GM18498 (cell line): ENCODE measurements at regions not wholly inside any gene's neighbourhood (a gene's known extent, or its start where the extent isn't known, plus 50 kb on each side); places are given as distances from the start of the nearest gene placed in this dataset.

Source experiments
- ATAC-seq: cut with Tn5 transposase; IDR thresholded peaks from one replicate; pipeline ENCODE4 v1.9.1; 2021; ENCODE audit warnings: mild to moderate bottlenecking, moderate library complexity; ENCODE audit not compliant: unreplicated experiment

- ATAC-seq, result no peak
These were observed 131.6 kb downstream of the AQP9 start for GRCh38 chr15:58269455-58270414.

- ATAC-seq, result no peak
These were observed 133.2 kb downstream of the AQP9 start for GRCh38 chr15:58271410-58271809.

GRCh38 chr15:58273104-58273503 lies 134.9 kb downstream of the AQP9 start:
- ATAC-seq, result no peak

- no peak for ATAC-seq
These were observed 136.7 kb downstream of the AQP9 start for GRCh38 chr15:58274885-58275284.

DNA sequence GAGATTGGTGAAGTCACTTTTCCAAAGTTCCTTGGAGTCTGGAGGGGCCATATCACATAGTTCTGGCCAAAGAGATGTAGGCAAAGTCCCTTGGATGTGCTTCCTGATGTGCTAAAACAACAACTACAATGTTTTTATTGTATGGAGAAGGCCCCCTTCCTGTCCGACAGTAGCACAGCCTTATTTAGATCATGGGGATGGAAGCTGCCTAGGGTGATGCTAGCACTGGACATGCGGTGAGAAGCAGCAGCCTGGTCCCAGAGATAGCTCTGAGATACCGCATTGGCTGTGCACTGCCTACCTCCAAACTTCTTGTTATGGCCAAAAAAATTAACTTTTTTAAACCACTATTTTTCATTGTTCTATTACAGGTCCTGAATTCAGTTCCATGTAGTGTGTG lies 137.6 kb downstream of the AQP9 start:
- no peak for ATAC-seq

GRCh38 chr15:58276924-58277323 lies 138.7 kb downstream of the AQP9 start:
- no peak for ATAC-seq

- no peak for ATAC-seq
These were observed 139.2 kb downstream of the AQP9 start for GRCh38 chr15:58277333-58277732.

DNA sequence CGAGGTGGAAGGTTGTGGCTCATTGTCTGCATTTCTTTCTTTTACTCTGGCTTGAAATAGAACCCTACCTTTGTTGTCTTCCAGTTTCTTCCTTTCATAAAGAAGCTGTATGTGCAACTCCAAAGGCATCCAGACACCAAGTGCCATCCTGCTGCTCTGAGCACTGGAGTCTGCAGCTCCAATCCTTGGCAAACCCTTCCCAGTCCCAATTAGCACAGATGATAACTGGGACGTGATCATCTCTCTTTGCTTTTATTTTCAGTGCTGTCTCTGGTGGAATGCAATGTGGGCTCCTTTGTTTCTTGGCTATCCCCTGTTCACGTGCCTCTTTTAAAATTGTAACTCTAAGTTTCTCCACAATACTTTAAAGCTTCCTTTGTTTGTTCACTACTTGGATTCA lies 140.9 kb downstream of the AQP9 start:
- no peak for ATAC-seq

GRCh38 chr15:58279654-58280053 lies 141.5 kb downstream of the AQP9 start:
- ATAC-seq, result no peak

- no peak for ATAC-seq
These were observed 144.0 kb downstream of the AQP9 start for GRCh38 chr15:58282060-58282708.

DNA sequence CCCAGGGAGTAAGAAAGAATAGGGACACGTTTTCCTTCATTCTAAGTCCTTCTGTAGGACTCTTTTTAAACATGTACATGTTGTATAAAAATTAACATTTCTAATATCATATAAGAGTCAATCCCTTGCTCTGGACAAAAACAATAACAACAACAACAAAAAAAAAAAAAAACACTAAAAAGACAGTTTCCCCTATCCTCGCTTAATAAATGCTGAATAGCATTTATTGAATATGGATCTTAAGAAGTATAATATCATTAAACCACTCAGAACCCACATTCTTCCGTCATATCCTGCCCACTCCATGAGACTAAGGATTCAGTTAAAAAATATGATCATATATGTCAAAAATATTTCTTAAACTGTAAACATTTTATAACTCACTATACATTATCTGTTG lies 145.1 kb downstream of the AQP9 start:
- ATAC-seq, result no peak

DNA sequence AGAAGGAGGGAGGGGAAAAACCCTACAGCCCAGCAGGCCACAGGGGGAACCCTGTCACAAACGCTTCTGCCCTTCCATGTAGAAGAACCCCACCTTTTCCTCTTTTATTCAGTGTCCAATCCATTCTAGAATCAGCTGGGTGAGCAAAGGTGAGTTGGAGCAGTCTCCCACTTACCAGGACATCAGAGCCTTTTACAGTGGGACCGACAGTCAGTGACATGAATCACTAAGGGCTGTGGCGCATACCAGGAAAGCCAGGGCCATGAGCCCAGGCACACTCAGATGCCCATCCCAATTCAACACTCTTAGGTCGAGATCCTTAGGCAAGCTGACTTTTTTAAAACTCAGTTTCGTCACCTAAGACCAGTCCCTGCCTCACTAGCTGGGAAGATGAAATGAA lies 146.1 kb downstream of the AQP9 start:
- no peak for ATAC-seq

DNA sequence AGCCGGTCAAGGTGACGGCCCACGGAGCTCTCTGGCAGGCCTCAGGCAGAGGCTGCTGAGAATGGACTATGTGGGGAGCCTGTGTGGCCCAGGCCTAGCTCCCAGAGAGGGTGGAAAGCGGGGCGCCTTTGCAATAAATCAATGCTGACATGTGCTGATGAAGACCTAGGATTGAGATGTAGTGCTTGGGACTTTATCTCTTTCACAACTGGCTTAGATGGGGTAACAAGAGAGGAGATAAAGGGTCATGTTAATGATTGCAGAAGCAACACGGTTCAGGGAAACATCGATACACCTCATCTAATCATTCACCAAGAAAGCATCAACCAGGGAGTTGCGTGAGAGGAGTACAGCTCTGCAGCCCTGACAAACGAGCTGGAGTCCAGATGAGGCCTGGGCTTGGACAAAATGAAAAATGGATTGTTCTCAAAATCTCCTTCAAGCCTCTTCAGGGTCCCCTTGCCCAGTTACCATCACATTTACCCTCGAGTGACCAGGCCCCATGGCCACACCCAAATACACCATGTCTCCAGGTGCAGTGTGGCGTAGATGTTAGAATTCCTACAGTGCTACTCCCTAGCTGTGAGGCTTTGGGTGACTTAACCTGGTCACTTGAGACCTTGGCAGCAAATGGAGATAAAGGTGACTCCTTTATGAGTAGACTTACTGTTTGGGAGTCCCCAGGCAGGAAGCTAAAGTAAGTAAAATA lies 146.4 kb upstream of the LIPC start:
- no peak for ATAC-seq

GRCh38 chr15:58285921-58286278 lies 145.9 kb upstream of the LIPC start:
- ATAC-seq, result no peak

- no peak for ATAC-seq
These were observed 145.3 kb upstream of the LIPC start for GRCh38 chr15:58286523-58286922.

GRCh38 chr15:58287891-58288290 lies 143.9 kb upstream of the LIPC start:
- ATAC-seq, result no peak

- ATAC-seq, result no peak
These were observed 143.2 kb upstream of the LIPC start for GRCh38 chr15:58288592-58288991.

DNA sequence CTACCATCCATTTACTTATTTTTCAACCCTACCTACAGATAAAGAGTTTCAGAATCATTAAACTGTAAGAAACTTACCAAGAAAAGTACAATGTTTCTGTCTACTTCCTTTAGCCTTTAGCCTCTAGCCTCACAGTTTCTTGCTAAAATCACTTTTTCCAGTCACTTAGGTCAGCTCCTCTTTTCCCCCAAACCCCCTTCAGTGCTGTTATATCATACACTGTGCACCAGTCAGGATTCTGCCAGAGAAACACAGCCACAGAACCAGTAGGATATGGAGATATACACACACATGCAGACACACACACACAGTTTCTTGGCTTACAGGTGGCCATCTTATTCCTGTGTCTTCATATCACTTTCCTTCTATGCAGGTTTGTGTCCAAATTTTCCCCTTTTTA lies 139.9 kb upstream of the LIPC start:
- ATAC-seq, result no peak

GRCh38 chr15:58292751-58293175 lies 139.0 kb upstream of the LIPC start:
- ATAC-seq, result no peak

GRCh38 chr15:58293622-58294550 lies 137.9 kb upstream of the LIPC start:
- ATAC-seq, result no peak
